ENCODE measurements at regions not wholly inside any gene's neighbourhood (a gene's known extent, or its start where the extent isn't known, plus 50 kb on each side); places are given as distances from the start of the nearest gene placed in this dataset.

DNA sequence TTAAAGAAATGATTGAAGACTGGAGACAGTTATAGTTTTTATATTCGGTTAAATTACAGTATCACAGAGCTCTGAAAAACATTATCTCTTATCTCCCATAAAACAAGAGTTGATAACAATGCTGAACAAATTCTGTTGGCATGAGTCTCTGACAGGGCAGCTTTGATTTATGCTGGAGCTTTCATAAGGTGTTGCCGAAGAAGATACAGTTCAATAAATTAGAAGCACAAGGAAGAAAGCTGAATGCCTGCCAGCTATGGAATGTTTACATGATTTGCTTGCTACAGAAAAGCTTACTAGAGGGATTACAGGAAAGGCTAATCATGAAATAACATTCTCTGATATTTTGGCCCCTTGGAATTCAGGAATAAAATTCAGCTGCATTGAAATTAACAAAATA lies 431.9 kb upstream of the GJE1 start:
- Histone ChIP-seq H3K9me3 (ENCODE audit: control insufficient read depth in 2 of 2, insufficient read depth in 1 of 2, low read length in 1 of 2) (no peaks in the 10 kb centered on the region), H3K27ac (ENCODE audit: low read depth in 1 of 2, low read length in 1 of 2) (no peak overlapping the region), H3K4me1 (ENCODE audit: control insufficient read depth in 2 of 2, insufficient read depth in 2 of 2, low read length in 2 of 2) (no peaks in the 10 kb centered on the region), H3K36me3 (ENCODE audit: control insufficient read depth in 2 of 2, insufficient read depth in 2 of 2, low read length in 1 of 2) (no peaks in the 10 kb centered on the region), H3K27me3 (ENCODE audit: control insufficient read depth in 2 of 2, insufficient read depth in 1 of 2, low read length in 1 of 2) (no peaks in the 10 kb centered on the region), H3K4me3 (ENCODE audit: low read length in 2 of 2) (no peak overlapping the region)
- no peak for DNase-seq (ENCODE audit: low read depth in 6 of 9, low spot score in 9 of 9)
- 92% methylated on average over 2 of the region's 2 CpGs for WGBS

DNA sequence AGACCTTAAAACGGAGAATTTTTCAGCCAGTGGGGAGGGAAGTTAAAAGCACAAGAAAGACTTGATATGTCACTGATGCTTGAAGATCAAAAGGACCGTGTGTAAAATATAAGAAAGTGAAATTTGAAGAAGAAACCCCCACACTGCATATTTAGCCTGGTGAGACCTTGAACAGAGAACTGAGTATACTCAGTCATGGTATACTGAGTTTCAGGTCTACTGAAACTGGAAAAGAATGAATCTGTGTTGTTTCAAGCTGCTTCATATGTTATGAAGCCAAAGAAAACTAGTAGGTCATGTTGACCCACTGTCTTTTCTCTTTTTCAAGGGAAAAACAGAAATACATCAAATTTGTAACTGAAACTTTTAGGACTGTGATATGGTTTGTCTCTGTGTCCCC lies 443.8 kb upstream of the GJE1 start:
- Histone ChIP-seq H3K4me3 (ENCODE audit: low read length in 2 of 2) (no peak overlapping the region), H3K27me3 (ENCODE audit: control insufficient read depth in 2 of 2, insufficient read depth in 1 of 2, low read length in 1 of 2) (no peaks in the 10 kb centered on the region), H3K36me3 (ENCODE audit: control insufficient read depth in 2 of 2, insufficient read depth in 2 of 2, low read length in 1 of 2) (no peaks in the 10 kb centered on the region), H3K4me1 (ENCODE audit: control insufficient read depth in 2 of 2, insufficient read depth in 2 of 2, low read length in 2 of 2) (no peaks in the 10 kb centered on the region), H3K27ac (ENCODE audit: low read depth in 1 of 2, low read length in 1 of 2) (no peak overlapping the region), H3K9me3 (ENCODE audit: control insufficient read depth in 2 of 2, insufficient read depth in 1 of 2, low read length in 1 of 2) (no peaks in the 10 kb centered on the region)
- no peak for DNase-seq (ENCODE audit: low read depth in 6 of 9, low spot score in 9 of 9)
- 84% methylated on average over 2 of the region's 2 CpGs for WGBS

DNA sequence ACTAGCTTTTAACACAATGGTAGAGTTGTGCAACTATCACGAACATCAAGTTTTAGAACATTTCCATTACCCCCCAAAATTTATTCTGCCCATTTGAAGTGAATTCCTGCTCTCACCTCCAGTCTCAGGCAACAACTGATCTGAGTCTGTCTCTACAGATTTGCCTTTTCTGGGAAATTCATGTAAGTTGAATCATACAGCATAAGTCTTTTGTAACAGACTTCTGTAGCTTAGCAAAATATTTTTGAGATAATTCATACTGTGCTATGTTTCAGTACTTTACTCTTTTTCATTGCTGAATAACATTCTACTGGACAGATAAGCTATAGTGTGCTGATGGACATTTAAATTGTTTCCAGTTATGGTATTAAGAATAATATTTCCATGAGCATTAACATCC lies 447.3 kb upstream of the GJE1 start:
- Histone ChIP-seq H3K4me3 (ENCODE audit: low read length in 2 of 2) (no peak overlapping the region), H3K9me3 (ENCODE audit: control insufficient read depth in 2 of 2, insufficient read depth in 1 of 2, low read length in 1 of 2) (no peaks in the 10 kb centered on the region), H3K27ac (ENCODE audit: low read depth in 1 of 2, low read length in 1 of 2) (no peak overlapping the region), H3K4me1 (ENCODE audit: control insufficient read depth in 2 of 2, insufficient read depth in 2 of 2, low read length in 2 of 2) (no peaks in the 10 kb centered on the region), H3K36me3 (ENCODE audit: control insufficient read depth in 2 of 2, insufficient read depth in 2 of 2, low read length in 1 of 2) (no peaks in the 10 kb centered on the region), H3K27me3 (ENCODE audit: control insufficient read depth in 2 of 2, insufficient read depth in 1 of 2, low read length in 1 of 2) (no peaks in the 10 kb centered on the region)
- DNase-seq (ENCODE audit: low read depth in 6 of 9, low spot score in 9 of 9): no peak
- 41% methylated on average over 1 of the region's 1 CpG for WGBS

DNA sequence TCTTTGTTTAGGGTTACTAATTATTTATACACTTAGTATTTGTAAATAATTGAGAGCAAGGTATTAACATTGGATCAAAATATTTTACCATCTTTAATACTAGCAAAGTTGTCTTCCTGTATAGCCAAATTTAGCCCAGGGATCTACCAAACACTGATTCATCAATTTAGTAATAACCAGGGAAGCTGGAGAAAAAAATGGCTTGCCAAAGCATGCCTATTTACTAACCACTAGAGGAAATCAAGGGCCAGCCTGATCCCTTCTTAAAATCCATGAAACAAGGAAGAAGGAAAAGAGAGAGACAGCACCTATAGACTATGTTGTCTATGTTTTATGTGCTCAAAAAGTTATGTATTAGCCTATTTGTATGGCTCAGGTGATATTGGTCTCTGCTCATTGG lies 450.3 kb upstream of the GJE1 start:
- Histone ChIP-seq H3K4me3 (ENCODE audit: low read length in 2 of 2) (no peak overlapping the region), H3K27ac (ENCODE audit: low read depth in 1 of 2, low read length in 1 of 2) (no peak overlapping the region), H3K4me1 (ENCODE audit: control insufficient read depth in 2 of 2, insufficient read depth in 2 of 2, low read length in 2 of 2) (no peaks in the 10 kb centered on the region), H3K9me3 (ENCODE audit: control insufficient read depth in 2 of 2, insufficient read depth in 1 of 2, low read length in 1 of 2) (no peaks in the 10 kb centered on the region), H3K36me3 (ENCODE audit: control insufficient read depth in 2 of 2, insufficient read depth in 2 of 2, low read length in 1 of 2) (no peaks in the 10 kb centered on the region), H3K27me3 (ENCODE audit: control insufficient read depth in 2 of 2, insufficient read depth in 1 of 2, low read length in 1 of 2) (no peaks in the 10 kb centered on the region)
- no peak for DNase-seq (ENCODE audit: low read depth in 6 of 9, low spot score in 9 of 9)

DNA sequence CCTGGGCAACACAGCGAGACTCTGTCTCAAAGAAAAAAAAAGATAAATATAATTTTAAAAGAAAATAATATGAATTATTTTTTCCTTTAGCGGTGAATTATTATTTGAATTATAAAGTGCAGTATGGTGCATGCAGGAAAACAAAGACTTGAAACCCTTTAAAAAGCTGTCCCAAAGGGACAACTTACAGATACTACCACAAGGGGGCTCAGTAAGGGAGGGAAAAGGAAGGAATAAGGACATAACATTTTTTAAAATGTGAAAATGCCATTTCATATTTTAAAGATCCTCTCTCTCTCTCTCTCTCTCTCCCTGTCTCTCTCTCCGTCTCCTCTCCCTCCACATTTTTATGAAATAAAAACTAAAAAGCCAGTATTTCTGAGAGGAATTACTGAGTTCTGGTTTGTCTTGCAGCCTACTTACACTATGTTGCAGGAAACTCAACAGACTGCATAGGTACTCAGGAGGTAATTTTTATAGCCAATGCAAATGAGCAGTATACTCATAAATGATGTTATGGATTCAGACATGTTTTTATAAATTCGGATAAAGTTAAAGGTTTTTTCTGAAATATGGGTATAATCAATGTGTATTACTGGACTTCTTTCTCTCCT lies 455.0 kb upstream of the GJE1 start:
- peak in 1 of 9 donors; percentile 15 for DNase-seq (ENCODE audit: low read depth in 6 of 9, low spot score in 9 of 9)
- no peaks in the 10 kb centered on the region for H3K9me3 ChIP-seq (ENCODE audit: control insufficient read depth in 2 of 2, insufficient read depth in 1 of 2, low read length in 1 of 2)

GRCh38 chr6:141675957-141676356 lies 456.8 kb upstream of the GJE1 start:
- no peak for DNase-seq (ENCODE audit: low read depth in 6 of 9, low spot score in 9 of 9)
- H3K4me1 ChIP-seq (ENCODE audit: control insufficient read depth in 2 of 2, insufficient read depth in 2 of 2, low read length in 2 of 2): no peaks in the 10 kb centered on the region
- whole genome bisulfite sequencing: 81% methylated on average over 1 of the region's 1 CpG
- H3K36me3 ChIP-seq (ENCODE audit: control insufficient read depth in 2 of 2, insufficient read depth in 2 of 2, low read length in 1 of 2): no peaks in the 10 kb centered on the region
- H3K27ac ChIP-seq (ENCODE audit: low read depth in 1 of 2, low read length in 1 of 2): no peak overlapping the region
- no peak overlapping the region for H3K4me3 ChIP-seq (ENCODE audit: low read length in 2 of 2)
- H3K27me3 ChIP-seq (ENCODE audit: control insufficient read depth in 2 of 2, insufficient read depth in 1 of 2, low read length in 1 of 2): no peaks in the 10 kb centered on the region
- no peaks in the 10 kb centered on the region for H3K9me3 ChIP-seq (ENCODE audit: control insufficient read depth in 2 of 2, insufficient read depth in 1 of 2, low read length in 1 of 2)

More for the DNA sequence above, 455.0 kb upstream of the GJE1 start:
- Histone ChIP-seq H3K27ac (ENCODE audit: low read depth in 1 of 2, low read length in 1 of 2) (no peak overlapping the region), H3K4me3 (ENCODE audit: low read length in 2 of 2) (no peak overlapping the region), H3K4me1 (ENCODE audit: control insufficient read depth in 2 of 2, insufficient read depth in 2 of 2, low read length in 2 of 2) (no peaks in the 10 kb centered on the region), H3K27me3 (ENCODE audit: control insufficient read depth in 2 of 2, insufficient read depth in 1 of 2, low read length in 1 of 2) (no peaks in the 10 kb centered on the region), H3K36me3 (ENCODE audit: control insufficient read depth in 2 of 2, insufficient read depth in 2 of 2, low read length in 1 of 2) (no peaks in the 10 kb centered on the region)
- WGBS: 62% methylated on average over 4 of the region's 4 CpGs

GRCh38 chr6:141669141-141669540 lies 463.6 kb upstream of the GJE1 start:
- no peak for DNase-seq (ENCODE audit: low read depth in 6 of 9, low spot score in 9 of 9)
- Histone ChIP-seq H3K36me3 (ENCODE audit: control insufficient read depth in 2 of 2, insufficient read depth in 2 of 2, low read length in 1 of 2) (no peaks in the 10 kb centered on the region), H3K4me1 (ENCODE audit: control insufficient read depth in 2 of 2, insufficient read depth in 2 of 2, low read length in 2 of 2) (no peaks in the 10 kb centered on the region), H3K4me3 (ENCODE audit: low read length in 2 of 2) (no peak overlapping the region), H3K9me3 (ENCODE audit: control insufficient read depth in 2 of 2, insufficient read depth in 1 of 2, low read length in 1 of 2) (peaks cover 0 to 6% of the 10 kb centered on the region in 2 donors), H3K27ac (ENCODE audit: low read depth in 1 of 2, low read length in 1 of 2) (no peak overlapping the region), H3K27me3 (ENCODE audit: control insufficient read depth in 2 of 2, insufficient read depth in 1 of 2, low read length in 1 of 2) (no peaks in the 10 kb centered on the region)
- 87% methylated on average over 7 of the region's 7 CpGs for WGBS

DNA sequence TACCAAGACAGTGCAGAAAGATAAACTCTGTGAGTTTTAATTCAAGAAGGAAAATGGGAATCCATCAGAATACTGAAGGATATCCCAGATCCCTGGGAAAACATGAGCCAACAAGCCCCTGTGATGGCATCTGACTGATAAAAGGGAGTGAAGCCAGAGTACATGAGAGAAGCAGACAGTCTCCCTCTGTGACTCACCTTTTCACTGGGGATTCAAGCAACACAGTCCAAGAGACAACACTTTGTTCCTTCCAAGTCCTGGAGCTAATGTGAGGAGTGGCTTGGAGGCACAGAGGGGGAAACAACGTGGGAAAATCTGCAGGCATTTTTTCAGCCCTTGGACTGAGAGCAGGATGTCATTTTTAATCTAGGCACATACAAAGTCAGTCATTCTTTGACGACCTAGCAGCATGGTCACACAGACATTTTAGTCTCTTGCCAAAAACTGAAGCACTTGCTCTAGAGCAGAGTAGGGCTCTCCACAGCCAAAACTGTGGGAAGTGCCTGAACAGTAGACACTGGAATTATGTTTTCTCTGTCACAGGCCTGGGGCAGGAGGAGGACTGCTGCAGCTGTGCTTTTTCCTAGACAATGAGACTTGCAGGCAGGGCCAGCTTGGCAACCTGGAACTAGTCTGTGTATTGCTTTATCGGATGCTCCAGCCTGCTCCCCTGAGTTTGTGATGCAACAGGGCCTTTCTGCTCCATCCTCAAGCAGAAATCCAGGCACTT lies 465.0 kb upstream of the GJE1 start:
- peaks cover 0 to 6% of the 10 kb centered on the region in 2 donors for H3K9me3 ChIP-seq (ENCODE audit: control insufficient read depth in 2 of 2, insufficient read depth in 1 of 2, low read length in 1 of 2)
- H3K36me3 ChIP-seq (ENCODE audit: control insufficient read depth in 2 of 2, insufficient read depth in 2 of 2, low read length in 1 of 2): no peaks in the 10 kb centered on the region
- H3K4me3 ChIP-seq (ENCODE audit: low read length in 2 of 2): no peak overlapping the region
- H3K27ac ChIP-seq (ENCODE audit: low read depth in 1 of 2, low read length in 1 of 2): no peak overlapping the region
- no peaks in the 10 kb centered on the region for H3K27me3 ChIP-seq (ENCODE audit: control insufficient read depth in 2 of 2, insufficient read depth in 1 of 2, low read length in 1 of 2)
- DNase-seq (ENCODE audit: low read depth in 6 of 9, low spot score in 9 of 9): no peak
- 72% methylated on average over 3 of the region's 3 CpGs for WGBS
- no peaks in the 10 kb centered on the region for H3K4me1 ChIP-seq (ENCODE audit: control insufficient read depth in 2 of 2, insufficient read depth in 2 of 2, low read length in 2 of 2)

DNA sequence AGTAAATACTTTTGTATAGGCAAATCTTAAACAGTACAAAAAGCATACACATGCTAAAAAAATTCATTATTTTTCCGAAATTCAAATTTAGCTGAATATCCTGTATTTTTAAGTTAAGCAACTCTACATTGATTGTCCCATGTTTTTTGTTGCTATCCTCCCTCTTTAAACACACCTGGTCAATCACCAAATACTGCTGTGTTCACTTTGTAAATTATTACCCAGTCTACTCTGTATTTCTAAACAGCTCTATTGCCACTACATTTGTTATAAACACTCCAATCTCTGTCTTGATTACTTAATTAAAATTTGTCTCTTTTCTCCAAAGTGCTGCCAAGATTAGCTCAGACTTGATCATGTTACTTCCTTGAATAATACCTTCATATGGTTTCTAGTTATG lies 466.5 kb upstream of the GJE1 start:
- Histone ChIP-seq H3K4me3 (ENCODE audit: low read length in 2 of 2) (no peak overlapping the region), H3K4me1 (ENCODE audit: control insufficient read depth in 2 of 2, insufficient read depth in 2 of 2, low read length in 2 of 2) (no peaks in the 10 kb centered on the region), H3K27ac (ENCODE audit: low read depth in 1 of 2, low read length in 1 of 2) (no peak overlapping the region), H3K9me3 (ENCODE audit: control insufficient read depth in 2 of 2, insufficient read depth in 1 of 2, low read length in 1 of 2) (peaks cover 0 to 6% of the 10 kb centered on the region in 2 donors), H3K27me3 (ENCODE audit: control insufficient read depth in 2 of 2, insufficient read depth in 1 of 2, low read length in 1 of 2) (no peaks in the 10 kb centered on the region), H3K36me3 (ENCODE audit: control insufficient read depth in 2 of 2, insufficient read depth in 2 of 2, low read length in 1 of 2) (no peaks in the 10 kb centered on the region)
- DNase-seq (ENCODE audit: low read depth in 6 of 9, low spot score in 9 of 9): no peak
- 49% methylated on average over 1 of the region's 1 CpG for WGBS

Measured in thymus (tissue), 11 donors.